Caco-2 (cell line): ENCODE measurements at regions not wholly inside any gene's neighbourhood (a gene's known extent, or its start where the extent isn't known, plus 50 kb on each side); places are given as distances from the start of the nearest gene placed in this dataset.

Experiments
- BruUV-seq: library from RNA; stranded (reverse); fragments of 400-500 nt; replicated peaks from 2 replicates; lab custom pipeline; 2021; lab: Mats Ljungman, UMichigan
- CTCF ChIA-PET: fragments of 300-600 bp; sonication (Branson Sonifier 250); formaldehyde crosslinking; loops from one replicate; lab custom pipeline; 2022; ENCODE audit warnings: antibody characterized with exemption; lab: Charles Lee
- POLR2A ChIA-PET: fragments of 300-600 bp; sonication (Branson Sonifier 250); formaldehyde crosslinking; loops from one replicate; lab custom pipeline; 2022; ENCODE audit warnings: antibody characterized with exemption; lab: Charles Lee
- DNase-seq, 2 experiments: peaks; one replicate each; pipeline versions ENCODE4 v3.0.0 to v3.0.0-alpha.2; 2020 to 2022
- H3K27me3 ChIP-seq: replicated peaks from 2 replicates; pipeline ENCODE4 v1.6.0; 2011; ENCODE audit warnings: low read length; ENCODE audit not compliant: control insufficient read depth, insufficient read depth
- H3K36me3 ChIP-seq: 2 replicates; pipeline ENCODE4 v1.5.1; 2011; ENCODE audit warnings: low read length; ENCODE audit not compliant: control insufficient read depth, insufficient read depth
- H3K4me1 ChIP-seq: fragments of 250-450 bp; sonication (Bioruptor Pico); 2 replicates; pipeline ENCODE4 v1.5.1; 2020; ENCODE audit warnings: mild to moderate bottlenecking
- H3K4me3 ChIP-seq: 2 replicates; pipeline ENCODE4 v1.5.1; 2011; ENCODE audit warnings: low read depth, mild to moderate bottlenecking, control low read depth, low read length
- H3K9me3 ChIP-seq: fragments of 250-450 bp; sonication (Bioruptor Pico); 2 replicates; pipeline ENCODE4 v1.5.1; 2020; ENCODE audit warnings: mild to moderate bottlenecking, moderate library complexity
- H3K27ac Mint-ChIP-seq: one replicate; pipeline ENCODE4 v1.8.0; 2022; ENCODE audit warnings: mixed read lengths; ENCODE audit not compliant: unreplicated experiment
- H3K27me3 Mint-ChIP-seq: one replicate; pipeline ENCODE4 v1.8.0; 2022; ENCODE audit warnings: mixed read lengths; ENCODE audit not compliant: insufficient read depth, unreplicated experiment
- H3K36me3 Mint-ChIP-seq: one replicate; pipeline ENCODE4 v1.8.0; 2022; ENCODE audit warnings: mild to moderate bottlenecking, mixed read lengths; ENCODE audit not compliant: insufficient read depth, unreplicated experiment
- H3K4me1 Mint-ChIP-seq: one replicate; pipeline ENCODE4 v1.8.0; 2022; ENCODE audit warnings: low read depth, mixed read lengths; ENCODE audit not compliant: unreplicated experiment
- H3K4me3 Mint-ChIP-seq: one replicate; pipeline ENCODE4 v1.8.0; 2022; ENCODE audit warnings: mild to moderate bottlenecking, moderate library complexity, mixed read lengths; ENCODE audit not compliant: unreplicated experiment
- H3K9me3 Mint-ChIP-seq: one replicate; pipeline ENCODE4 v1.8.0; 2022; ENCODE audit warnings: mixed read lengths; ENCODE audit not compliant: unreplicated experiment
- CTCF ChIP-seq, 2 experiments: fragments of 200-600 bp in 1 of 2; IDR thresholded peaks; 1 replicate in 1 of 2; 2 replicates in 1 of 2; pipeline versions ENCODE4 v1.5.1 to v1.8.0; 2011 to 2022; ENCODE audit warnings: antibody characterized with exemption in 1 of 2, control low read depth in 1 of 2, inconsistent platforms in 1 of 2, low read depth in 1 of 2, low read length in 1 of 2, mild to moderate bottlenecking in 1 of 2, moderate library complexity in 1 of 2; ENCODE audit not compliant: insufficient read depth in 1 of 2, severe bottlenecking in 1 of 2, unreplicated experiment in 1 of 2
- intact Hi-C: fragments of 100-400 bp; cut with micrococcal nuclease; formaldehyde crosslinking; loops from one replicate; pipeline ENCODE4 v1.10.0; 2022; ENCODE audit not compliant: unreplicated experiment

- no peaks in the 10 kb centered on the region for H3K27me3 Mint-ChIP-seq
- TF ChIP-seq CTCF (IDR thresholded peaks at IDR 0.05; ENCODE audit: insufficient read depth in 1 of 2, low read depth in 1 of 2, low read length in 1 of 2, severe bottlenecking in 1 of 2, unreplicated experiment in 1 of 2) = no peak
- Histone ChIP-seq H3K36me3 (no peaks in the 10 kb centered on the region), H3K9me3 (no peaks in the 10 kb centered on the region), H3K27me3 (no peaks in the 10 kb centered on the region), H3K4me1 (no peaks in the 10 kb centered on the region), H3K4me3 (no peak overlapping the region)
- H3K36me3 Mint-ChIP-seq = no peaks in the 10 kb centered on the region
- no peaks in the 10 kb centered on the region for H3K4me1 Mint-ChIP-seq
- BruUV-seq = no TSS peak
- CTCF ChIA-PET = no interaction called here
- peak in 1 of 2 experiments; percentile 32 for DNase-seq
- no peaks in the 10 kb centered on the region for H3K9me3 Mint-ChIP-seq
- H3K4me3 Mint-ChIP-seq = no peak overlapping the region
- POLR2A ChIA-PET = no interaction called here
- H3K27ac Mint-ChIP-seq = no peak overlapping the region
- intact Hi-C loops = no loop called here
Measured at GRCh38 chr5:35416217-35416988, 186.1 kb upstream of the PRLR start.

- ChIA-PET POLR2A (no interaction called here), CTCF (no interaction called here)
- Histone ChIP-seq H3K36me3 (no peaks in the 10 kb centered on the region), H3K27me3 (no peaks in the 10 kb centered on the region), H3K9me3 (no peaks in the 10 kb centered on the region), H3K4me3 (no peak overlapping the region), H3K4me1 (no peaks in the 10 kb centered on the region)
- BruUV-seq = no TSS peak
- no peak for TF ChIP-seq CTCF (IDR thresholded peaks at IDR 0.05; ENCODE audit: insufficient read depth in 1 of 2, low read depth in 1 of 2, low read length in 1 of 2, severe bottlenecking in 1 of 2, unreplicated experiment in 1 of 2)
- no peak for DNase-seq
- intact Hi-C loops = no loop called here
- Mint-ChIP-seq H3K4me1 (no peaks in the 10 kb centered on the region), H3K27ac (no peak overlapping the region), H3K36me3 (no peaks in the 10 kb centered on the region), H3K27me3 (no peaks in the 10 kb centered on the region), H3K9me3 (no peaks in the 10 kb centered on the region), H3K4me3 (no peak overlapping the region)
Measured at GRCh38 chr5:35415309-35415708, 185.0 kb upstream of the PRLR start.

- Mint-ChIP-seq H3K36me3 (no peaks in the 10 kb centered on the region), H3K27me3 (peaks cover 6% of the 10 kb centered on the region), H3K9me3 (no peaks in the 10 kb centered on the region), H3K4me3 (no peak overlapping the region), H3K27ac (no peak overlapping the region), H3K4me1 (no peaks in the 10 kb centered on the region)
- no peaks in the 10 kb centered on the region for H3K36me3 ChIP-seq
- ChIA-PET CTCF (no interaction called here), POLR2A (no interaction called here)
- intact Hi-C loops = no loop called here
- DNase-seq = no peak
- TF ChIP-seq CTCF (IDR thresholded peaks at IDR 0.05; ENCODE audit: insufficient read depth in 1 of 2, low read depth in 1 of 2, low read length in 1 of 2, severe bottlenecking in 1 of 2, unreplicated experiment in 1 of 2) = no peak
- no peak overlapping the region for H3K4me3 ChIP-seq
- BruUV-seq = no TSS peak
- no peaks in the 10 kb centered on the region for H3K27me3 ChIP-seq
- no peaks in the 10 kb centered on the region for H3K4me1 ChIP-seq
- H3K9me3 ChIP-seq = no peaks in the 10 kb centered on the region
Measured at GRCh38 chr5:35409361-35409760, 179.1 kb upstream of the PRLR start.
